ENCODE measurements at regions not wholly inside any gene's neighbourhood (a gene's known extent, or its start where the extent isn't known, plus 50 kb on each side); places are given as distances from the start of the nearest gene placed in this dataset.
"Not testable (repeated sequence)": the region's sequence is repeated elsewhere in the genome, so short reads cannot be mapped to it uniquely, and the experiment has no call there.

GRCh38 chr11:122193881-122194480 lies 78.0 kb upstream of the BLID start:
- DNase-seq, result not testable (repeated sequence)

GRCh38 chr11:122193457-122193856 lies 77.4 kb upstream of the BLID start:
- no peak for DNase-seq

DNA sequence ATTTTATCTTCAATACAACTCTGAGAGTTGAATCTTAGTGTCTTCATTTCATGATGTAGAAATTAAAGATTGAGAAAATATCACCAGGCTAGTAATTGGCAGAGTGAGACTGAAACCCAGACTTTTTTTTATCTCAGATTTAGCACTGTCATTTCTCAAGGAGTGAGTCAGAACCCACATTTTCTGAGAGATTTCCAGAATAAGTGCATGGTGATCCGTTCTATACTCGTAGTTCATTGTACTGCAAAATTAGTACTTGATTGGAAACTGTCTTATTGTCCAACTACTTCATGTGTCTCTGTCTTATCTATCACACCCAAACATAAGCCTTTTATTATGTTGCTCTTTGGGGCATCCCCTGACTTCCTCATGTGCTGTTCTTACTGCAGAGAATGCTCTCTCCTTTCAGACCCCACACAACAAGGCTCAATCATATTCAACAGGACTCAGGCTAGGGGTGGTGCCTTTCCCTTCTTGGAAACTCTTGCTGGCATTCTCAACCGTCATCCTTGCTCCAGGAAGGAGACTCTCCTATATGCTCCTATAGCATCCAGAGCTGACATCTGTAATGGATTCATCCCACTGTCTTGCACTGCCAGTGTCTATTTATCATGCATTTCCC lies 76.7 kb upstream of the BLID start:
- DNase-seq, result no peak

DNA sequence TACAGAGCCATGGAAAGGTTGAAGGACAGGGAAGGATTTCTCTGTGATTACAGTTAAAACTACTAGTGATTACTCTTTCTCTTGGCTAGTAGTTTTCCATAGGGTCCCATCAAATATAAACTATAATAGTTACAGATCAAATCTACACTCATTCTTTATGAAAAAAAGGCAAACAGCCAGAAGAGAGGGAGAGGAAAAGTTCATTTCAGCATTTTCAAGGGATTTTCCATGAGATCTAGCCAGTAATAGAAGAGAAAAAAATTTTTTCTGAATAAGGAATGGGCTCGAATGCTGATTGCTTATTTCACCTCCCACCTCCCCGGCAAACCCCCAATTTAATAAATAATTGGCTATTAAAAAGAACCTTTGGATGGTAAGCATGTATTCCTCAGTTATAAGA lies 74.8 kb upstream of the BLID start:
- DNase-seq, result no peak

GRCh38 chr11:122189229-122189628 lies 73.2 kb upstream of the BLID start:
- DNase-seq, result no peak

DNA sequence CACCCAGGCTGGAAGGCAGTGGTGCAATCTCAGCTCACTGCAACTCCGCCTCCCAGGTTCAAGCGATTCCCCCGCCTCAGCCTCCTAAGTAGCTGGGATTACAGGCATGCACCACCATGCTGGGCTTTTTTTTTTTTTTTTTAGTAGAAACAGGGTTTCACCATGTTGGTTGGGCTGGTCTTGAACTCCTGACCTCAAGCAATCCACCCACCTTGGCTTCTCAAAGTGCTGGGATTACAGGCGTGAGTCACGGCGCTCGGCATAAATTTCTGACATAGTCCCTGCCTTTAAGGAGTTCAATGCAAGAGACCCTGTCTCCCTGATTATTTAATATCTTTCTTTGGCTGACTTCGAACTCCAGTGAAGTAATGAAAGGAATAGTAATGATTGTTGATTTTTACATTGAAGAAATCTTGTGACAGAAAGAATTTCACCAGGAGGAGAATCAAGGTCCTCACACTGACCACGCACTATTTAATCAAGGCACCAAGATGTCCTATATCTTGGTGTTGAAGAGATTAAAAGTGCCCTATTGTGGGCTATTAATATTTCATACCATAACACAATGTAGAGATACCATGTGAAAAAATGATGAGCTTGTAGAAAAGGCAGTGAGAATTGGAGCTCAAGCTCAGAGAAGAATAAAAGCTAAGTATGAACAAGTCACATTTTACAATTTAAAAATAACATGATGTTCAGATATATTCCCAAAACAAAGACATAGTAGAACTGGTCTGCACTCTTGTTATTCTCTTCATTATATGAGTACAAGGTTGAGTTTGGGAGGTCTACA lies 71.6 kb upstream of the BLID start:
- DNase-seq, result no peak

DNA sequence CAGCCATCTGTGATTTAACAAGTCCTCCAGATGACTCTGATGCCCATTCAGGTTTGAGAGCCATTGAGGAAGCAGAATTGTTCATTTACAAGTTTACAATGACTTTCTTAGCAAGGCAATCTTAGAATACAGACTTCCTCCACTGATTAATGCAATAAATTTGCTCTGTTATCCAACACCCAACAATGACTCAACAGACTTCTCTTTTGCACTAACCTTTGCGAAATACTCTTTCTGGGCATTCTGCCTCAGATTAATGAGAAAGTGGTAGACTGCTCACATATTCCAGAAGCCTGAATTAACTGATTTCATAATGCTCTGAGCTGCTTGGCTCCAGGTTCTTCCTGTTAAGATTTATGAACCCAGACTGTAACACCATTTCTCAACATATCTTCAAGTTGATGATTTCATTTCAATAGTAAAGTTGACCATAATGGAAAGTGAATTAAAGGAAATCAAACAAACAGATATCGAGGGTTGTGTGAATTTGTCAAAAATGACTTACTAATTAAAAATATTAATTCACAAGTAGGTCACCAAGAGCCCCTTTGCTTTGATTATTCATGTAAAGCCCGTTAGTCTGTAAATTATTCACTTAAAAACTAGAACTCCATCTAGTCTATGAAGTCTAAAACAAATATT lies 70.5 kb upstream of the BLID start:
- DNase-seq, result no peak

- DNase-seq, result no peak
Observed at GRCh38 chr11:122183933-122184332, 67.9 kb upstream of the BLID start.

- DNase-seq, result no peak
Observed at GRCh38 chr11:122181893-122182292, 65.9 kb upstream of the BLID start.

DNA sequence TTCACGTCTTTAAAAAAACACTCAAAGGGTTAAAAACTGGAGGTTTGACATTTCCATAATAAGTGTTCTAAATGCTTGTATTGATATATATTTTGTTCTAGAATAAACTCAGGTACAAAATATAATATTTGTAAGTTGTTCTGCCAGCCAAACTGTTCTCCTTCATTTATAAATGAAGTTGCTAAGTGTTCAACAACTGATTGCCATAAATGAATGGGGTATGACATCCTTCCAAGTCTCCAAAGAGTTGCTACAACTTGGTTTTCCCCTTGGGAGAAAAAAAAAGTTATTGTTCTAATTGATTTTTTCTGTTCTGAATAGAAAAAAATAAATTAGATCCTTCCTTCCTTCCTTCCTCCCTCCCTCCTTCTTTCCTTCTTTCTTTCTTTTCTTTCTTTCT lies 65.4 kb upstream of the BLID start:
- DNase-seq, result no peak

- DNase-seq, result no peak
Observed at GRCh38 chr11:122179961-122180834, 64.2 kb upstream of the BLID start.

DNA sequence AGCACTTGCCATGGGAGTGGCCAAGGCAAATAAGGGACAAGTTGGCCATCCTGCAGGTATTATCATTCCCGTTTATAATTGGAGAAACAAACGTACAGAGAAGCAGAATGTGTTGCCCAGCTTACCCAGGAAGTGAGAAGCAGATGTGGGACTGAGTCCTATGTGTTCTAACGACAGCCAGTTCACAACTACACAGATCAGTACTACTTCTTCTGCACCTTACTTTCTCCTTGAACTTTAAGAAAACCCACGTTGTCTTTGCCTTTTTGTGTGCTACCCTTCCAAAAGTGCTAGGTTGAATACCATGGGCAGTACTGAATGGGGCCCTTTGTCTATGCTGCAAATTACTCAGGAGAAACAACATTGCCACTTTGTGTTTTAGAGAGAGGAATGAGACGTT lies 62.8 kb upstream of the BLID start:
- no peak for DNase-seq

DNA sequence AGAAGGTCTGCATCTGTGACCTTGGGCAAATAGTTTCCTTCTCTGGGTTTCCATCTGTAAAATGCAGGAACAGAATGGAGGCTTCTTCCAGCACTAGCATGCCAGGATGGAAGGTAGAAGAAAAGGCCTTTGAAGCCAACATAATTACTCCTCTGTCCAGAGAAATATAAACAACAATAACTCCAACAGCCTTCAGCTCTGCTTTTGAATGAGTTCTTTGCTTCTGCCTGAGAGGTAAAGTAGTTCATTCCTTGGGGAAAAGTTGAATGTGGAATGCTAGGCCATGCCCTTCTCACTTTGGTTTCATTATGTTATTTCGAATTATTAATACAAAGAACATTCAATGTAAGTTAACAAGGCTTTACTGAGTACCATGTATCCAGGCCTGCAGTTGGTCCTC lies 61.2 kb upstream of the BLID start:
- DNase-seq, result no peak

GRCh38 chr11:122176651-122177050 lies 60.6 kb upstream of the BLID start:
- no peak for DNase-seq

DNA sequence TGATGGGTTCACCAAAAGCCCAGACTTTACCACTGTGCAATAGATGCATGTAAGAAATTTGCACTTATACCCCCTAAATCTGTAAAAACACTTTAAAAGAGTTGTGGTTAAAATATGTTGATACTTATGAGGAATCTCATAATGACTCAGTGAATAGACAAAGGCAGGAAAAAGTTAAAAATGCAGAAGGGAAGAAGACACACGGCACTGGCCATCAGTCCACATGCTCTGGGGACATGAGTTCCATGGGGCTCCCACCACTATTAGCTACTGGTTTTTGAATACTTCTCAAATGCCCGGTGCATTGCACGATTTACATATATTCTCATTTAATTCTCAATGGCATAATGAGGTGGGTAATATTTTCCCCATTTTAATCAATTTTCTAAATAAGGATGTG lies 59.3 kb upstream of the BLID start:
- DNase-seq, result no peak

GRCh38 chr11:122173587-122173986 lies 57.6 kb upstream of the BLID start:
- no peak for DNase-seq

DNA sequence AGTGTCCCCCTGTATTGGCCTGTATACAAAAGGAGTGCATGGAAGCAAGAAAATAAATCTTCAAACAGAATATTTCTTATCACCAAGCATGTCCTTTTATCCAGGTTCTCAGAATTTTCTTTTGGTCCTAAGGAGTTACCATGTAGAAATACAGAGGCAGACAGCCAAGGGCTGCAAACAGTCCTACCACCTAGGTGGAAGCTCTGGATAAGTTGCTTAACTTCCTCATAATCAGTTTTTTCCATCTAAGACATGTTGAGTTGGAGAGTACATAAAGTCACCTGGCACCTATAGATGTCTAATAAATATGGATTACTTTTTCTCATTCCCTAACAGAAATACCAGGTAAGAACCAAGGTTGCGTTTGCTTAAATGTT lies 57.0 kb upstream of the BLID start:
- DNase-seq, result no peak

DNA sequence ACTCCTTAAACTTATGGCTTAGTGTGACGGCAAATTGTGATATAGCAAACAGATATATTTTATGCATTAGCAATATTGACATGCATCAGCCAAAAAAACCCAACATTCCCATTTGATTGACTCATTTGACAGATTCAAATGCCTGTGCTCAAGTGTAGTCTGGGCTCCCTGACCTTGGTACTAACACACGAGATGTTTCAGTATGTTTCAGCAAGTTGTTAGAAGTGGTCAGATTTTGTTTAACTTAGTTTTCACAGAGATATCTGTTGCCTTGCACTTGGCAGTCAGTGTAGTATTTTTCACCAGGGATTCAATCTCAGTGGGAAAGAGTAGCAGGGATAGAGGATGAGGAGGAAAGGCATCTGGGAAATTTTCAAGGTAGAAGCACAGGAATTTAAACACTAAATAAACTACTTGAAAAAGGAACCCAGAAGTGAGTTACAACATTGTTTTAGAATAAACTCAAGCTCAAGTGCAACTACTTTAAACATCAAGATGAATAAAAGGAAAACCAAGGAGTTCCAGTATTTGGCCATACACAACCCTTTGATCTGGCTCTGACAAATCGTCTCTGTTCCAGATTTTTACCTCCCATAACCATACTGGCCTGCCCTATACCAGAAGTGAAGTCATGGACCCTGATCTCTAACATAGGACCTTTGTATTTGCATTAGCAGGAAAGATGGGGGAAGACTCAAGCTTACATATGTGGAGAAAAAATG lies 56.5 kb upstream of the BLID start:
- no peak for DNase-seq

GRCh38 chr11:122170815-122171475 lies 54.9 kb upstream of the BLID start:
- DNase-seq, result no peak

- no peak for DNase-seq
Observed at GRCh38 chr11:122168218-122168617, 52.2 kb upstream of the BLID start.

DNA sequence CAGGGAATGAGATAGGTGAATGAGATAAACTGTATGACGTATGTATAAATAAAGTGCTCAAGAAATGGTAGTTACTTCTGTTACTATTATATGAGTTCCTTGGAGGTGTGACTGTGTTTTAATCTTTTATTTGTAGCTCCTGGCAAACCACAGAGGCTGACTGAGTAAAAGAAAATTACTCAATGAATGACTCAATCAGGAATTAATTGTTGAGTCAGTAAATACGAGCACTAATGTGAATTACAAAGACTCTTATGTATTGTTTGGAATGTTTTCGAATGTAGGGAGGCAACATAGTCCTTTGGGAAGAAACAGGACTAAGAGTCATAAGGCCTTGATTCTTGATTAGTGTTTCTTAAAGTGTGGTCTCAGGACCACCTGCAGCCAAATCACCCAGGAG lies 51.1 kb upstream of the BLID start:
- no peak for DNase-seq

Data from GDM1 (cell line).